ENCODE measurements at regions not wholly inside any gene's neighbourhood (a gene's known extent, or its start where the extent isn't known, plus 50 kb on each side); places are given as distances from the start of the nearest gene placed in this dataset.
"Not testable (repeated sequence)": the region's sequence is repeated elsewhere in the genome, so short reads cannot be mapped to it uniquely, and the experiment has no call there.

DNA sequence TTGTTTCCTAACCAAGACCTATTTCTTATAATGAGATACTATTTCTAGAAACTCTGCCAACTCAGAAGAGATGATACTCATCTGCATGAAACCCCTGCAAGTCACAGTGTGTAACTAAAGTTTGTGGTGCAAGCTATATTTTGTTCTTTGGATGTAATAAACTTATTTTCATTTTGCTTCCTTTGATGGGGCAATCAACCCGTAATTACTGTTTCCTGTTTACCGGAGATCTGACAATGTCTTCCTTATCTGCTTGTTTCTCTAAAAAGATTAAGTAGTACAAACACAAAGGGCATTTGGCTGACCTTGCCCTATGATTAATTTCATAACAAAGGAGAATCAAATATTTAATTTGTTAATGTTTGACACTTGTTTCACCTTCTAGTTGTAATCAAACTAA lies 846.6 kb upstream of the ANO3 start:
- no peak overlapping the region for H3K27ac ChIP-seq
- no peak overlapping the region for H3K4me3 ChIP-seq

DNA sequence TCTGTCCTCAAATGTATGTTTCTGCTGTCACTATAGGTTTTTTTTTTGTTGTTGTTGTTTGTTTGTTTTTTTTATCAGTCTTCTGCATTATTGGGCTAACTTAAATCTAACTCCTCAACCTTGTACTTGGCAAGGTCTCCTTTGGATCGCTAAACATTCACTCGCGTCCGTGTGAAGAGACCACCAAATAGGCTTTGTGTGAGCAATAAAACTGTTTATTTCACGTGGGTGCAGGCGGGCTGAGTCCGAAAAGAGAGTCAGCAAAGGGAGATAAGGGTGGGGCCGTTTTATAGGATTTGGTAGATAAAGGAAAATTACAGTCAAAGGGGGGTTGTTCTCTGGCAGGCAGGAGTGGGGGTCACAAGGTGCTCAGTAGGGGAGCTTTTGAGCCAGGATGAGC lies 845.6 kb upstream of the ANO3 start:
- not testable (repeated sequence) for H3K4me3 ChIP-seq, H3K27ac ChIP-seq

DNA sequence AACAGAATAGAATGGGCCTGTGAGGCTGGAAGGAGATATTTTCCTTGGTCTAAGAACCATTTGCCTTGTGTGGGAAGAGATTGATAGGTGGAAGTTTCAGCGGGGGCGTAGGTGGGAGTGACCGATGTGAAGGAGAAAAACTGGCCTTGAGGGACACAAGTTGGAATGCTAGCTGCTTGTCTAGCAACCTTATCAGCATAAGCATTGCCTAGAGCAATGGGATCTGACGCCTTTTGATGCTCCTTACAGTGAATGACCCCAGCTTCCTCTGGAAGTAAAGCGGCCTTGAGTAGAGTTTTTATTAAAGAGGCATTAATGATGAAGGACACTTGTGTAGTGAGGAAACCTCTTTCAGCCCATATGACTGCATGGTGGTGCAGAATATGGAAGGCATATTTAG lies 843.8 kb upstream of the ANO3 start:
- H3K27ac ChIP-seq, H3K4me3 ChIP-seq: not testable (repeated sequence)

DNA sequence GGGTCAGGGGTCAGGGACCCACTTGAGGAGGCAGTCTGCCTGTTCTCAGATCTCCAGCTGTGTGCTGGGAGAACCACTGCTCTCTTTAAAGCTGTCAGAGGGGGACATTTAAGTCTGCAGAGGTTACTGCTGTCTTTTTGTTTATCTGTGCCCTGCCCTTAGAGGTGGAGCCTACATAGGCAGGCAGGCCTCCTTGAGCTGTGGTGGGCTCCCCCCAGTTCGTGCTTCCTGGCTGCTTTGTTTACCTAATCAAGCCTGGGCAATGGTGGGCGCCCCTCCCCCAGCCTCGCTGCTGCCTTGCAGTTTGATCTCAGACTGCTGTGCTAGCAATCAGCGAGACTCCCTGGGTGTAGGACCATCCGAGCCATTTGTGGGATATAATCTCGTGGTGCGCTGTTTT lies 830.5 kb upstream of the ANO3 start:
- not testable (repeated sequence) for H3K4me3 ChIP-seq, H3K27ac ChIP-seq

DNA sequence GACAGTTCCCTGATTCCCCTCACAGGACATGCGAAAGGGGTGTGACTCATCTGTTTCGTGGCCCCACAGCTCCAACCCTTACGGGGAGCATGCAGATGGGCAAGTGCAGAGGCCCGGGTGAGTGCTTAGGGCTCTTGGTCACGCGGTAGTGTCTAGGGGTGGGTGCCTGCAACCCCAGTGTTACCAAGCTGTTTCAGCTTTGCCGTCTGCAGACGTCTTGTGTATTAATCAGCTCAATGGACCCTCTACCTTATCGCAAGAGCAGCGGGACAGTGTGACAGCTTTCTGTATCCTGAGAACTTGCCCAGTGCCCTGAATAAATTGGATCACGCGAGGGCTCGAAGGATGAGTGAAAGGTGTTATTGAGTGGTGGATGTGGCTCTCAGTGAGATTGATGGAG lies 816.4 kb upstream of the ANO3 start:
- no peak overlapping the region for H3K4me3 ChIP-seq
- H3K27ac ChIP-seq = no peak overlapping the region

DNA sequence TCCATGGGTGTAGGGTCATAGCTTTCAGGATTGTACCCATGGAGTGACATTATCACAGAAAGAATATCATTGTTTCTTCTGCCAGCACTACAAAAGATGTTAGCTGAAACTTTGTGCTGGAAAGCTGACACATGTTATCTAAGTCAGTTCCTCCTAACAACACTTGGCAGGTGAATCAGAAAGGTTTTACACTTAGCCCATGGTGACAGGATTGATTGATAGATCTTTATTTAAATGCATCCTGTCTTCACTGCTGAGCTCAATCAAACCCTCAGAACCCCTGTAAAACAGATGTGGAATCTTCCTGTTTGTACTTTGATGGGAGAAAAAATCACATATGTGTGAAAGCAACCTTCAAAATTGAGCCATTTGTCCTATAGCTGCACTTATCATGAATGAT lies 811.5 kb upstream of the ANO3 start:
- no peak overlapping the region for H3K27ac ChIP-seq

DNA sequence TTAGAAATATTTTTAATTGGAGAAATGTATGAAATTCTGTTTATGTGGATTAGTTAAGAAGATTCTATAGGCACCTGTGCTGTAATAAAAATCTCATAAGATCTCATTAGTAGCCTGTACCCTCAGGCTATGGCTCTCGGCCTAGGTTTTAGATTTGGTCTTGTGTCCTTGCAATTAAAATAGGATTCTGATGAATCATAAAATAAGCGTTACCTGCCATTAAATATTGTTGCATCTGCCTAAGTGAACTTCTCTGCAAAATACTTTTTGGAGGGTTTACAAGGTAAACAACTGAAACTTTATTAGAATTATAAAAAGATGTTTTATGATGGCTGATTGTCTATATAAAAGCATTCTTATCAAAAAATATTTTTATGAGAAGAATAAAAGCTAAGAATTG lies 804.1 kb upstream of the ANO3 start:
- no peak overlapping the region for H3K27ac ChIP-seq
- H3K4me3 ChIP-seq = no peak overlapping the region

More for the DNA sequence above, 811.5 kb upstream of the ANO3 start:
- H3K4me3 ChIP-seq = no peak overlapping the region

DNA sequence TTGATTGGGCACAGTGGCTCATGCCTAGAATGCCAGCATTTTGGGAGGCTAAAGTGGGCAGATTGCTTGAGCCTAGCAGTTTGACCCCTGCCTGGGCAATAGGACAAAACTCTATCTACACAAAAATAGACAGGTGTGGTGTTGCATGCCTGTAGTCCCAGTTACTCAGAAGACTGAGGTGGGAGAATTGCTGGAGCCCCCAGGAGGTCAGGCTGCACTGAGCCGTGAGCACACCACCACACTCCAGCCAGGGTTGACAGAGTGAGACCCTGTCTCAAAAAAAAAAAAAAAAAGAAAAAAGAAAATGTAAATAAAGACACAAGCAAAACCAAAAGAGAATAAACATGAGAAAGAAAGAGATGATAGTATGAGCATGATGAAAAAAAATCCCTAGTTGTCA lies 802.4 kb upstream of the ANO3 start:
- H3K4me3 ChIP-seq = no peak overlapping the region

DNA sequence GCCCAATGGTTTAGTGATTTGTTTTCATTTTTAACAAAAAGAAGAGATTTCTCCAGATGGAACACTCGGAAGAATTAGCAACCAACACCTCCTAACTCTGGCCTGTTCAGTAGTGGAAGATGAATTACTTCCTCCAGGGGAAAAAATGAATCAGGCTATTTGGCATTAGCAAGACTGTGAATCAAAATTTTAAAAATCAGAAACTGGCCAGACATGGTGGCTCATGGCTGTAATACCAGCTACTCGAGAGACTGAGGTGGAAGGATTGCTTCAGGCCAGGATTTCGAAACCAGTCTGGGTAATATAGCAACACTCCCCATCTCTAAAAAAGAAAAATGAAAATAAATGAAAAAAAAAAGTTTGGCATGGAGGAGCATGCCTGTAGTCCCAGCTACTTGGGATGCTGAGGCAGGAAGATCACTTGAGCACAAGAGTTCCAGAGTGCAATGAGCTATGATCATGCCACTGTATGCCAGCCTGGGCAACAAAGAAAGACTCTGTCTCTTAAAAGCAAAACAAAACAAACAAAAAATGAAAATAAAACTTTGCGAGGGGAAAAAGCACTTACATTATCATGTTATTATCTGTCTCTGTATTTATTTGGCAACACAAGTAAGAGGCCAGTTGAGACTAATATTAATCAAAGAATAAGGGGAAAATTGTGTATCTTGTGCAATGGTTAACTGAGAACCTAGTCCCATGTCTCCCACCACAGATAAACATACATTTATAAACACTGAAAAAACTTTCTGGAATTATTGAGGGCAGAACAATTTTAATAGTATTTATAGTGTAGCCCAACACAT lies 796.3 kb upstream of the ANO3 start:
- H3K4me3 ChIP-seq = no peak overlapping the region
- peak overlapping the region in 1 of 21 experiments; percentile 7 for H3K27ac ChIP-seq

More for the DNA sequence above, 802.4 kb upstream of the ANO3 start:
- H3K27ac ChIP-seq = no peak overlapping the region

DNA sequence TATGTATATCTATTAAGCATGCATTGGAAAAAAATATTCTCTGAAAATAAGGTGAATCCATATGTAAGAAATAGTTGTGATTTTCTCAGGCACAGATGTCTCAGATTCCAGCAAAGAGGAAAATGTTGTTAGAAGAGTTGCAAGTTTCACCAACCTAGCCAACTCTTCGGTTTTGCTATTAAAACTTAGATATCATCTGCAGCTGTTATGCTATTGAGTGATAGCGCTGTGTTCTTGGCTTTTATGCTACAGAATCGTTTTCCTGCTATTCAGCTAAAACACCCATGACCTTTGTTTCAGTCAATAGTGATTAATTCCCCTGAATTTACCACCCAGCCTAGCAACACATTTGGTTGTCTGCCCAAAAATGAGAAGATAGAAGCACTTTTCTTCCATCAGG lies 795.6 kb upstream of the ANO3 start:
- Histone ChIP-seq H3K27ac (no peak overlapping the region), H3K4me3 (no peak overlapping the region)

DNA sequence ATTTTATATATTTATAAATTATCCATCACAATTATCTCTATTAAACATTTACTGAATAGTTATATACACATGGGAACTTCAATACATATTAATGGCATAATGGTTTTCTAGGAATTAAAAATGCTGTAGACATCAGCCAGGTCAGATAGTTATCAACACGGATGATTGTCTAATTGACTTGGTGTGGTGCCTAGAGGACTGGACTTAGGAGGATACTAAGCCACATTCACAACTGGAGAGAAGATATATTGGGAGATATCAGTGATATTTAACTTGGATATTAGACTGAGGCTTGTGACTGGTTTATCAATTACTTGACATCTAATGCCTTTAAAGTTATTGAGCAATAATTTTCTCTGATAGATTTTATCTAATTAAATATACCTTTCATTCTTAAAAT lies 794.5 kb upstream of the ANO3 start:
- Histone ChIP-seq H3K27ac (no peak overlapping the region), H3K4me3 (no peak overlapping the region)

DNA sequence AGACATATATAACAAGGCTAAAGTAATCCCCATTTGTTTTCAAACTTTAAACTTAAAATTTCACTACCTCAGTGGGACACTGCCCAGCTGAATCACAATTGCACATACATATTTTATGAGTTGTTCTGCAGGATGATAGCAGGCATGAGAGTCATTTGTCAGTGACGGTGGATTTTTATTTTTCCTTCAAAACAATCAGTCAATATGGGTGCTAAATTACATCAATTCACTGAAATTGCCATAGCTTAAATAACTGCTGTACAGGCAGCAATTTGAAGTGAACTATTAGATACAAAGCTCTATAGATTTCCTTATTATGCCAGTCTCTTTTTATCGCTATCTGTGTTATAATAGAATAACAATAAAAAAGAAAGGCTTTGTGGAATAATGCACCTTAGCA lies 784.6 kb upstream of the ANO3 start:
- Histone ChIP-seq H3K4me3 (no peak overlapping the region), H3K27ac (no peak overlapping the region)

DNA sequence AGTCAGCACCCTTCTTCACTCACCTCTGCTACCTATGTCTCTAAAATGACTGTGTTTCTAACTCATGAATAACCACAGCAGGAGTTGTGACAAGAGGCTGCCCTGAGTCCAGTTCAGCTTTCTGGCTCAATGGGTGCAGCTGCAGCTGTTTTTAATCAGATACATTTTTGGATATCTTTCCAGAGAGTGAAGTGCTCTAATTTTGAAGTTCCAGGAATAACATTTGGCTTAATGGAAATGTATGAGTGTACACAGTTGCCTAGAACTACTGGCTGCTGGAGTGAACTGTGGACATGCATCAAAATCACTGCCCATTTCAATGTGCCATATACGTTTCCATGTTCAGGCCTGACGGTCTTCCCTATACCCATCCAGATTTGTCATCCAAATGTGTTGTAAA lies 769.5 kb upstream of the ANO3 start:
- Histone ChIP-seq H3K27ac (no peak overlapping the region), H3K4me3 (no peak overlapping the region)

DNA sequence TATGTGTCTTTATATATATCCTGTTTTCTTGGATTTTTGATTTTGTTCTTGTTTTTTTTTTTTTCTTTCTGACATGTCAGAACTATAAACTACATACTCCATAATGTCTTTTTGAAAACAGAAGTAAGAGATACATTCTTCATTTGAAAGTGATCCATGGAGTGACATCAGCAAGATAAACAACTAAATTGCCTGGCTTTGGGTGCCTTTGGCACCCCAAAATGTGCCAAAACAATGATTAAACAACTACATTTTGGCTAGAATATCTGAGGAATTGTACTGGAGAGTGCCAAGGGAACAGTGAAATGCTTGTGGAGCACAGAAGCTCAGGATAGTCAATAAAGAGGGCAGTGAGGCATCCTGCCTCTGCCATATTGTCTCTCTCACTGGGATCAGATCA lies 766.1 kb upstream of the ANO3 start:
- Histone ChIP-seq H3K27ac (peak overlapping the region in 3 of 21 experiments; percentile 21 to 40 (median 31)), H3K4me3 (no peak overlapping the region)

DNA sequence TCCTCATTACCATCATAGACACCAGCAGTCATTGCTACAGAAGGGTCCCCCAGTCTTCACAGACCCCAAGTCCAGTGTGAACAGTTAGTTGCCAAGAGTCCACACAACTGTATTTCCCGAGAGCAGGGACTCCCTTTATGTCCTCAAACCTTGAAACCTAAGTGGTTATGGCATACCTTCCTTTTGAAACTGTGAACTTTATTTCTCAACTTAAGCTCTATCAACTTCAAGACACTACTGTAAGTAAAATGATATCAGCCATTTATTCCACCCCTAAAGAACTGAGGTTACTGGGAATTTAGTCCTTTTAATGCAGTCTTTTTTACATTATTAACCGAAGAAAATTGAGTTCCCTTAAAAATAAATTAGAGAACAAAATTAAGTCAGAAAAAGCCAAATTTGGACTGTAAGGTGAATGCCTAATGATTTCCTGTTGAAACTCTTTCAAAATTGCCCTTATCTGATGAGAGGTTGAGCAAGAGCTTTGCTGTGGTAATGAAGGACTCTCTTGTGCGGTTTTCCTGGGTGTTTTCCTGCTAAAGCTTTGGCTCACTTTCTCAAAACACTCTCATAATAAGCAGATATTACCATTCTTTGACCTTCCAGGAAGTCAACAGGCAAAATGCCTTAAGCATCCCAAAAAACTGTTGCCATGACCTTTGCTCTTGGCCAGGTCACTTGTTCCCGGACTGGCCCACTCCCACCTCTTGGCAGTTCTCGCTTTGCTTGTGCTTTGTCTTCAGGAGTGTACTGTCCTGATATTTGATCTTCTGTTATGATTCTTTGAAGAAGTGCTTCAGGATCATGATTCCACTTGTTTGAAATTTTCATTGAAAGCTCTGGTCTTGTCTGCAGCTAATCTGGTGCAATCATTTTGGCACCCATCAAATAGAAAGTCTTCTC lies 765.4 kb upstream of the ANO3 start:
- H3K27ac ChIP-seq = peak overlapping the region in 3 of 21 experiments; percentile 21 to 40 (median 31)
- H3K4me3 ChIP-seq = no peak overlapping the region

DNA sequence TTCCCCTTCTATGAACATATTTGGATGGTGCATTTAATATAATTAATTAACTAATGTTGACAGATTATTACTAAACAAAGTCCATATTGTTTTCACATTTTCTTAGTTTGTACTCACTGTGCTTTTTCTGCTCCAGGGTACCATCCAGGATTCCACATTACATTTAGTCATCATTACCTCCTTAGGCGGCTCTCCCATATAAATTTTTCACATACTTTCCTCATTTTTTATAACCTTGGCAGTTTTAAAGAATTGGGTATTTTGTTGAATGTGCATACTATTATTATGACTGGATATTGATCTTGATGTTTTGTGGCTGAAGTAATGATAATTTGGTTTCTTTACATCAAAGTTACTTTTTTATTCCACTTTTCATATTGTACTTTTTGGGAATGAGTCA lies 755.6 kb upstream of the ANO3 start:
- H3K27ac ChIP-seq = no peak overlapping the region
- no peak overlapping the region for H3K4me3 ChIP-seq

DNA sequence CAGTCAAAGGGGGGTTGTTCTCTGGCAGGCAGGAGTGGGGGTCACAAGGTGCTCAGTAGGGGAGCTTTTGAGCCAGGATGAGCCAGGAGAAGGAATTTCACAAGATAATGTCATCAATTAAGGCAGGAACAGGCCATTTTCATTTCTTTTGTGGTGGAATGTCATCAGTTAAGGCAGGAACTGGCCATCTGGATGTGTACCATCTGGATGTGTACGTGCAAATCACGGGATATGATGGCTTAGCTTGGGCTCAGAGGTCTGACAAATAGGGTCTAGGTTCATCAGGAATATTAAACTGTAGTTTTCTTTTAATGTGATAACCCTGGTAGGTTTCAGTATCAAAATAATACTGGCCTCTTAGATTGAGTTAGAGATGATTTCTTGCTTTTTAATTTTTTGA lies 752.4 kb upstream of the ANO3 start:
- H3K4me3 ChIP-seq, H3K27ac ChIP-seq: not testable (repeated sequence)

DNA sequence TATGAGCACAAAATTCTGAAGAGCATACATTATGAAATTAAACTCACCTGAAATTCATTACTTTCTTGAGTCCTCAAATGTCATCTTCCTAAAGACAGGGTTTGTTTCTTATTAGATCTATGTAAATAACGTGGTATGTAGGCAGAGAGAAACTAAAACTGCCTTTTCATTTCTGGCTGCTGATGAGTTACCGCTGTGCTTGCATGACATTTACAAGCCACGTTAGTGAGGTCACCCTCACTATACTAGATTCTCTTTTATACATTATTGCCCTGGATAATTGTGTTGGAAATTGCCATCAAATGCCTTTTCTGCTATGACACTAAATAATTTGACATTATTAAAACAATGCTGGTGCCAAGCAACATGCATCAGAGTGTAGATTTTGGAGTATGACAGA lies 748.3 kb upstream of the ANO3 start:
- no peak overlapping the region for H3K4me3 ChIP-seq

DNA sequence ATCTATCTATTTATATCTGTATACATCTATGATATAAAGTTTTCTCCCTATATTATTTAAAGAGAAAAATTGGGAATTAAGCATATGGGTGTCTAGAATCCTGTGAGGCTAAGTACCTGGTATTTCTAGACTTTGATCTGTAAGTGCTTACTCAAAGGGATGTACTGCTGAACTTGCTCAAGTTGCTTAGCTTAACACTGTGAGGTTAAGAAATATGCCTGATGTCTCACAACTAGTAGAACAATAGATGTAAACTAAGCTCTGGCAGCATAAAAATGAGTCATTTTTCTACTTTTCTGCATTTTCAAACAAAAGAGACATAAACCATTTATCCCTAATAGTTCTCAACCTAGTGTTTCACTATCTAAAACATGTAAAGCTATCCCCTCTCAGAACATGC lies 744.4 kb upstream of the ANO3 start:
- Histone ChIP-seq H3K4me3 (no peak overlapping the region), H3K27ac (no peak overlapping the region)

More for the DNA sequence above, 748.3 kb upstream of the ANO3 start:
- H3K27ac ChIP-seq = no peak overlapping the region

DNA sequence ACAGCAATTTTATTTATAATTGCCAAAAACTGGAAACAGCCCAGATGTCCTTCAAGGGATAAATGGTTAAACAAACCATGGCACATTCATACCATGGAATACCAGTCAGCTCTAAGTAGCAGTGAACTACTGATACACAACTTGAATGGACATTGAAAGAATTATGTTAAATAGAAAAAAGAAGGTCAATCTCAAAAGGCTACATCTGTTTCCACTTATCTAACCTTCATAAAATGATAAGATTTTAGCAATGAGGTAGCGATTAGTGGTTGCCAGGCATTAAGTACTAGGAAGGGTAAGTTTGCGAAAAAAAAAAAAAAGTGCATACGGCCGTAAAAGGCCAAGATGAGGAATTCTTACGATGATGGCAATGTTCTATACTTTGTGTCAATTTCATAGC lies 738.7 kb upstream of the ANO3 start:
- Histone ChIP-seq H3K4me3 (no peak overlapping the region), H3K27ac (no peak overlapping the region)

DNA sequence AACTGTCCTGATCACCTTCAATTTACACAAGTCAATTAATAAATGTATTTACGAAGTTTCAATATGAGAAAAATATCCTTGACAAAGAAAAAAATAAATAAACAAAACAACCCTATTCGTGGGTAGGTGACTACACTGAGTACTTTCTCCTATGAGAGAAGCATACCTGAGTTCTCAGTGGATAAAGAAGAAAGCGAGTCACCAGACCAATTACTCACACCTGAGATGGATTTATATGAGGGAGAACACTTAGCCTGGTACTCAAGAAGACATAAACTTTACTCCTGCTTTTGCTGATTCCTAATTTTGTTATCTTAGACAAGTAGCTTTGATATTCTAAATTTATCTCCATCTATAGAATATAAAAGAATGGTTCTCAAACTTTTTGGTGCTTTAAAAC lies 735.2 kb upstream of the ANO3 start:
- Histone ChIP-seq H3K27ac (no peak overlapping the region), H3K4me3 (no peak overlapping the region)
